Neural crest cell (in vitro differentiated cells): ENCODE measurements at regions not wholly inside any gene's neighbourhood (a gene's known extent, or its start where the extent isn't known, plus 50 kb on each side); places are given as distances from the start of the nearest gene placed in this dataset.

Experiments
- DNase-seq: peaks from one replicate; pipeline ENCODE4 v3.0.0; 2021; ENCODE audit warnings: low read depth, mixed read lengths, low spot score
- H3K27ac Mint-ChIP-seq: one replicate; pipeline ENCODE4 v1.8.0; 2021; ENCODE audit warnings: mild to moderate bottlenecking, mixed read lengths; ENCODE audit not compliant: unreplicated experiment
- H3K27me3 Mint-ChIP-seq: 2 replicates; pipeline ENCODE4 v1.8.0; 2021; ENCODE audit warnings: low read depth, mild to moderate bottlenecking, mixed read lengths
- H3K36me3 Mint-ChIP-seq: 2 replicates; pipeline ENCODE4 v1.8.0; 2021; ENCODE audit warnings: low read depth, mild to moderate bottlenecking, mixed read lengths
- H3K4me1 Mint-ChIP-seq: 2 replicates; pipeline ENCODE4 v1.8.0; 2021; ENCODE audit warnings: mixed read lengths
- H3K4me3 Mint-ChIP-seq: one replicate; pipeline ENCODE4 v1.8.0; 2021; ENCODE audit warnings: mild to moderate bottlenecking, mixed read lengths
- H3K9me3 Mint-ChIP-seq: 2 replicates; pipeline ENCODE4 v1.8.0; 2021; ENCODE audit warnings: mixed read lengths
- TF ChIP-seq, protein P1 (sequence below): fragments of 200-600 bp; sonication (generic); conservative IDR thresholded peaks from 2 replicates; pipeline ENCODE4 v1.5.0; 2021; ENCODE audit warnings: antibody characterized with exemption, mild to moderate bottlenecking

DNA sequence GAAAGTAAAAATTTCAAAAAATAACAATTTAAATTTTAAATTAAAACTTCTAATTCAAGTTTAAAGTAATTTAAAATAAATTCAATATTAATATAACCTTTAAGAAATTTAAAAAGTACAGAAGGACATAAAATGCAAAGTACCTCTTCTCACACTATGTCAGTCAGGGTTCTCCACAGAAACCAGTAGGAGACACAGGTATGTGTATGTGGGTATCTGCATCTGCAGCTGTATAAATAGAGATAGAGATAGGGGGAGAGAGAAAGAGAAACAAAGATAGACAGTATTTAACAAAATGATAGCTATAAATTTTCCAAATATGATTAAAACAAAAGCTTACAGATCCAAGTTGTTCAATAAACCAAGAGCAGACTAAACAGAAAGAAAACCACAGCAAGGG is 190.8 kb downstream of the ERMARD start:
- no peak for DNase-seq
- H3K4me3 Mint-ChIP-seq: no peak overlapping the region
- H3K4me1 Mint-ChIP-seq: peaks cover 21% of the 10 kb centered on the region
- TF ChIP-seq, protein P1, sequence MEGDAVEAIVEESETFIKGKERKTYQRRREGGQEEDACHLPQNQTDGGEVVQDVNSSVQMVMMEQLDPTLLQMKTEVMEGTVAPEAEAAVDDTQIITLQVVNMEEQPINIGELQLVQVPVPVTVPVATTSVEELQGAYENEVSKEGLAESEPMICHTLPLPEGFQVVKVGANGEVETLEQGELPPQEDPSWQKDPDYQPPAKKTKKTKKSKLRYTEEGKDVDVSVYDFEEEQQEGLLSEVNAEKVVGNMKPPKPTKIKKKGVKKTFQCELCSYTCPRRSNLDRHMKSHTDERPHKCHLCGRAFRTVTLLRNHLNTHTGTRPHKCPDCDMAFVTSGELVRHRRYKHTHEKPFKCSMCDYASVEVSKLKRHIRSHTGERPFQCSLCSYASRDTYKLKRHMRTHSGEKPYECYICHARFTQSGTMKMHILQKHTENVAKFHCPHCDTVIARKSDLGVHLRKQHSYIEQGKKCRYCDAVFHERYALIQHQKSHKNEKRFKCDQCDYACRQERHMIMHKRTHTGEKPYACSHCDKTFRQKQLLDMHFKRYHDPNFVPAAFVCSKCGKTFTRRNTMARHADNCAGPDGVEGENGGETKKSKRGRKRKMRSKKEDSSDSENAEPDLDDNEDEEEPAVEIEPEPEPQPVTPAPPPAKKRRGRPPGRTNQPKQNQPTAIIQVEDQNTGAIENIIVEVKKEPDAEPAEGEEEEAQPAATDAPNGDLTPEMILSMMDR: no peak
- H3K9me3 Mint-ChIP-seq: peaks cover 6% of the 10 kb centered on the region
- H3K36me3 Mint-ChIP-seq: peaks cover 2% of the 10 kb centered on the region
- H3K27ac Mint-ChIP-seq: no peak overlapping the region
- peaks cover 56% of the 10 kb centered on the region for H3K27me3 Mint-ChIP-seq

DNA sequence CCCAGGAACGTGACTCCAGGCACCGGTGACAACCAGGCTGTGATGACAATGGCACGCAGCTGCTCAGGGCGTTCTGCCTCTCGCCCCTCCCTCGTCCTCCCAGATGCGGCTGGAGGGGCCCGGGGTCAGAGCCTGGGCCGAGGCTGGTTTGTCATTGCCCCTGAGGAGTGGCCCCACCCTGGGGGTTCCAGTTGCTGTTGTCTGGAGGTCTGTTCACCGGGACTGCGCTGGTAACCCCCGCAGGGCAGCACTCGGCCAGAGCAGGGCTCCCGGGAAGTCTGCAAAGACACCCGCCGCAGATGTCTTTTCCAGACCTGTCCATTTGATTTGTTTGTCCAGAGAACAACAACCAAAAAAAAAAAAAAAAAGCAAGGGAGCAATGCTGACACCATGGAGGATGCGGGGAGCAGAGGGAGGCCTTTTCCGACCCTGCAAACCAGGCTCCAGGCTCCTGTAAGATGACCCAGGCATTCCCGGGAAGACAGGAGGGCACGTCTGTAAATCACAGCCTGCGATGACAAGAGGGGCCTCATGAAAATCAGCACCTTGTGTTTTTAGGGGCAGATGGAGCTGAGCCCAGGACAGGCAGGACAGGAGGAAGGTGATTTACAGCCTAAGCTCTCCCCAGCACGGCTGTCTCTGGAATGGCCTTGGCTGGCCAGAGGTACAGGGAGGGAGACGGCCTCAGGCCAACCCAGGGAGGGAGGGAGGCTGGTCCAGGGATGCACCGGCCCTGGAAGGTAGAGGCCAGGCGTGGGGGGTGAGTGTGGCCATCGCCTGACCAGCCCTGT is 189.3 kb downstream of the ERMARD start:
- Mint-ChIP-seq H3K27me3 (peaks cover 49% of the 10 kb centered on the region), H3K36me3 (peaks cover 2% of the 10 kb centered on the region), H3K4me1 (peaks cover 21% of the 10 kb centered on the region), H3K27ac (no peak overlapping the region), H3K9me3 (peaks cover 6% of the 10 kb centered on the region), H3K4me3 (no peak overlapping the region)
- TF ChIP-seq, protein P1: no peak
- no peak for DNase-seq

DNA sequence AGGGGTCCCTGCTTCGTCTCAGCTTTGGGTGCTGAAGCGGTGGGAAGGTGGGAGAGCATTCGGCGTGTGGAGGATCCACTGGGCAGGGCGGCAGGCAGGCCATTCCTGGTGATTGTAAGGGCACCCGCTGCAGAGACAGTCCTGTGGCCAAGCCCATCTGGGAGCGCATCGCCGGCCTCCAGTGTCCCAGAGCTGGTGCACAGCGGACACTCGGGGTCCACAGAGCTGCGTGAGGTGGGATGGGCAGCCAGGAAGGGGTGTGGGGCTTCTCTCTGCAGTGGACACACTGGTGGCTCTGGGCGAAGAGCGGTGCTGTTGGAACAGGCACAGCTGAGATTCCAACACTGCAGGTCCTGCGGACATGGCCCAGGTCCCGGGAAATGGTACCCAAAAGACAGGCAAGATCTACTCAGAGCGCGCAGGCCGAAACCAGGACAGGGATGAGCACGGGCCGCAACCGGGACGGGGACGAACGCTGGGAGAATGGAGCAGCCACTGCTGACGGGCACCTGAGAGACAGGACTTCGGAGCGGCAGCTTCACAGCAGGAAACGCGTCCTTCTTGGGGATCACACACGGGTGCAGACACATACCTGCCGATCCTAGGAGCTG is 188.2 kb downstream of the ERMARD start:
- Mint-ChIP-seq H3K4me3 (no peak overlapping the region), H3K4me1 (peaks cover 21% of the 10 kb centered on the region), H3K9me3 (peaks cover 6% of the 10 kb centered on the region), H3K27ac (no peak overlapping the region), H3K36me3 (peaks cover 2% of the 10 kb centered on the region), H3K27me3 (peaks cover 47% of the 10 kb centered on the region)
- DNase-seq: no peak
- TF ChIP-seq, protein P1: no peak

DNA sequence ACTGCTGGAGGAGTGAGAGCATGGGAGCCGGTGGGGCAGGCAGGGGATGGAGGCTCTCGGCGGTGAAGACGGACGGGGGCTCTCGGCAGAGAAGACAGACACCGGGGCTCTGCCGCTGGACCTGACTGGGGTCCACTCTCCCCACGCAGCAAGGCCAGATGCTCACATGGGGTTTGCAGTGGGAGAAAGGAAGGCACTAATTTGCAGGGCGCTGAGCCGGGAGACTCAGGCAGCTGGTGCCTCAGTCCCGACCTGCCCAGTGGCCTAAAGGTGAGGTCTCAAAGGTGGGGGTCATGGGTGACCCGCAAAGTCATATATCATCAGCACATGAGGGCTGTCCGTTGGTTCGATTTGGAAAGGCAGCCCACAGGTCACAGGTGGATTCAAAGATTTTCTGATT is 187.3 kb downstream of the ERMARD start:
- no peak for DNase-seq
- H3K36me3 Mint-ChIP-seq: no peaks in the 10 kb centered on the region
- H3K27me3 Mint-ChIP-seq: peaks cover 39% of the 10 kb centered on the region
- no peak overlapping the region for H3K4me3 Mint-ChIP-seq
- H3K4me1 Mint-ChIP-seq: peaks cover 21% of the 10 kb centered on the region
- TF ChIP-seq, protein P1: no peak
- H3K9me3 Mint-ChIP-seq: peaks cover under 1% of the 10 kb centered on the region
- no peak overlapping the region for H3K27ac Mint-ChIP-seq

DNA sequence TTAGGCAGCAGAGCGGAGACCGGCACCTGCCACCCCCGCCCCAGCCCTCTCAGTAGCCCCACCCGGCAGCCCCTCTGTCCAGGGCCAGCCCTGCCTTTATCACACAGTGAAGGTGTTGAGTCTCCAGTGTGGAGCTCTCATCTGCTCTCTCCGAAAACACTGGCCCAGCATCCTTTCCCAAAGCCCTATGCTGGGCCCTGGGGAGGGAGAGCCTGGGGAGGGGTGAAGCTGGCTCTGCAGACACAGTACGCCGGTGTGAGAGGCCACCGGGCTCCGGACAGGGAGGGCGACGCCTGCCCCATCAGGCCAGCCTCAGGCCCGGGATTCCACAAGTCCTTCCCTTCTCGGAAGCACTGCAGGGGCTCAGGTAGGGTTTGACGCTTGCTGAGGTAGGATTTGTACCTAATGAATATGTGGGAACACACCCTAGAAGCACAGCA is 186.9 kb downstream of the ERMARD start:
- TF ChIP-seq, protein P1: no peak
- Mint-ChIP-seq H3K4me1 (peaks cover 21% of the 10 kb centered on the region), H3K4me3 (no peak overlapping the region), H3K36me3 (no peaks in the 10 kb centered on the region), H3K9me3 (no peaks in the 10 kb centered on the region), H3K27ac (no peak overlapping the region), H3K27me3 (peaks cover 37% of the 10 kb centered on the region)
- no peak for DNase-seq
